Brain microvascular endothelial cell (primary cell): ENCODE measurements at regions not wholly inside any gene's neighbourhood (a gene's known extent, or its start where the extent isn't known, plus 50 kb on each side); places are given as distances from the start of the nearest gene placed in this dataset.

Experiments used
- DNase-seq: peaks from one replicate; pipeline ENCODE4 v3.0.0-alpha.2; 2020
- H3K27ac ChIP-seq: fragments of 250-450 bp; sonication (Bioruptor Pico); 2 replicates; pipeline ENCODE4 v1.5.1; 2020; ENCODE audit warnings: mild to moderate bottlenecking, moderate library complexity
- H3K27me3 ChIP-seq: fragments of 250-450 bp; sonication (Bioruptor Pico); replicated peaks from 2 replicates; pipeline ENCODE4 v1.5.1; 2020; ENCODE audit warnings: mild to moderate bottlenecking
- H3K36me3 ChIP-seq: fragments of 250-450 bp; sonication (Bioruptor Pico); replicated peaks from 2 replicates; pipeline ENCODE4 v1.5.1; 2020; ENCODE audit warnings: mild to moderate bottlenecking
- H3K4me3 ChIP-seq: 2 replicates; pipeline ENCODE4 v1.5.1; 2011; ENCODE audit warnings: low read depth, mild to moderate bottlenecking, control low read depth, low read length, moderate library complexity
- CTCF ChIP-seq: IDR thresholded peaks from 2 replicates; pipeline ENCODE4 v1.5.1; 2011; ENCODE audit warnings: low read depth, mild to moderate bottlenecking, moderate library complexity, low read length, control low read depth, inconsistent platforms; ENCODE audit errors: missing control alignments
- in situ Hi-C: cut with HindIII; loops from 2 replicates; pipeline ENCODE4 v1.10.0; 2017; ENCODE audit warnings: low sequenced_read_pairs, low pct_ligation_motif_present

GRCh38 chr6:82589509-82590206 lies 226.0 kb downstream of the TPBG start:
- no peaks in the 10 kb centered on the region for H3K36me3 ChIP-seq
- in situ Hi-C loops = no loop called here
- H3K4me3 ChIP-seq = no peak overlapping the region
- H3K27me3 ChIP-seq = no peaks in the 10 kb centered on the region
- DNase-seq = peak; percentile 79
- TF ChIP-seq CTCF = peak; percentile 56
- no peak overlapping the region for H3K27ac ChIP-seq

GRCh38 chr6:82597201-82597600 lies 233.6 kb downstream of the TPBG start:
- in situ Hi-C loops = no loop called here
- Histone ChIP-seq H3K27me3 (no peaks in the 10 kb centered on the region), H3K27ac (no peak overlapping the region), H3K36me3 (no peaks in the 10 kb centered on the region), H3K4me3 (no peak overlapping the region)
- TF ChIP-seq CTCF = no peak
- DNase-seq = no peak

GRCh38 chr6:82602776-82603175 lies 239.2 kb downstream of the TPBG start:
- DNase-seq = no peak

GRCh38 chr6:82603871-82604270 lies 240.3 kb downstream of the TPBG start:
- in situ Hi-C loops = no loop called here
- DNase-seq = no peak
- no peak overlapping the region for H3K4me3 ChIP-seq
- no peak overlapping the region for H3K27ac ChIP-seq
- no peaks in the 10 kb centered on the region for H3K27me3 ChIP-seq
- no peak for TF ChIP-seq CTCF
- no peaks in the 10 kb centered on the region for H3K36me3 ChIP-seq

More at GRCh38 chr6:82602776-82603175, 239.2 kb downstream of the TPBG start:
- Histone ChIP-seq H3K27me3 (no peaks in the 10 kb centered on the region), H3K36me3 (no peaks in the 10 kb centered on the region), H3K27ac (no peak overlapping the region), H3K4me3 (no peak overlapping the region)
- in situ Hi-C loops = no loop called here
- no peak for TF ChIP-seq CTCF

- TF ChIP-seq CTCF = no peak
- Histone ChIP-seq H3K4me3 (no peak overlapping the region), H3K27me3 (no peaks in the 10 kb centered on the region), H3K36me3 (no peaks in the 10 kb centered on the region), H3K27ac (no peak overlapping the region)
- in situ Hi-C loops = no loop called here
- no peak for DNase-seq
These were observed 244.5 kb downstream of the TPBG start for GRCh38 chr6:82607998-82608725.

- TF ChIP-seq CTCF = no peak
- H3K4me3 ChIP-seq = no peak overlapping the region
- no peak overlapping the region for H3K27ac ChIP-seq
- H3K27me3 ChIP-seq = no peaks in the 10 kb centered on the region
- no peak for DNase-seq
- in situ Hi-C loops = no loop called here
- no peaks in the 10 kb centered on the region for H3K36me3 ChIP-seq
These were observed 245.2 kb downstream of the TPBG start for GRCh38 chr6:82608781-82609180.
